ENCODE measurements at regions not wholly inside any gene's neighbourhood (a gene's known extent, or its start where the extent isn't known, plus 50 kb on each side); places are given as distances from the start of the nearest gene placed in this dataset.
"Not testable (repeated sequence)": the region's sequence is repeated elsewhere in the genome, so short reads cannot be mapped to it uniquely, and the experiment has no call there.

- not testable (repeated sequence) for H3K14ac ChIP-seq (ENCODE audit: low read length)
Observed at GRCh38 chr5:85587806-85588205, 1029.9 kb upstream of the COX7C start.

GRCh38 chr5:85588268-85588667 is 1029.5 kb upstream of the COX7C start:
- not testable (repeated sequence) for H3K23ac ChIP-seq (ENCODE audit: low read depth, low read length, poor library complexity); H3K9me3 ChIP-seq (replicated peaks in 1 of 2; ENCODE audit: control insufficient read depth in 2 of 2, insufficient read depth in 1 of 2, low read depth in 1 of 2, low read length in 2 of 2); H2AFZ ChIP-seq (ENCODE audit: low read length); H3K4me3 ChIP-seq (ENCODE audit: low read length in 2 of 2); H3K4me2 ChIP-seq (ENCODE audit: insufficient read depth, low read length, poor library complexity, severe bottlenecking); H3K14ac ChIP-seq (ENCODE audit: low read length); H3K18ac ChIP-seq (ENCODE audit: low read length); H2BK12ac ChIP-seq (ENCODE audit: low read length); H3K36me3 ChIP-seq (replicated peaks in 1 of 2; ENCODE audit: control insufficient read depth in 2 of 2, insufficient read depth in 2 of 2, low read length in 2 of 2); H3K27ac ChIP-seq (replicated peaks; ENCODE audit: low read length); H3K4ac ChIP-seq (ENCODE audit: low read length); H3K27me3 ChIP-seq (ENCODE audit: control insufficient read depth in 3 of 3, insufficient read depth in 3 of 3, low read depth in 1 of 3, low read length in 3 of 3); DNase-seq (ENCODE audit: low spot score); H3K79me1 ChIP-seq (ENCODE audit: low read depth, low read length); H4K8ac ChIP-seq (ENCODE audit: low read depth, low read length); H3K4me1 ChIP-seq (ENCODE audit: control insufficient read depth in 2 of 2, insufficient read depth in 1 of 2, low read depth in 1 of 2, low read length in 2 of 2); H4K91ac ChIP-seq (ENCODE audit: low read depth, low read length, poor library complexity); H3K9ac ChIP-seq (ENCODE audit: low read depth, low read length, poor library complexity); H2BK15ac ChIP-seq (ENCODE audit: low read length); H2BK5ac ChIP-seq (ENCODE audit: low read length); H2BK120ac ChIP-seq (ENCODE audit: low read depth, low read length); H2AK5ac ChIP-seq (ENCODE audit: low read depth, low read length)
- WGBS, 2 donors (ENCODE audit: extremely low coverage in 2 of 2, insufficient read length in 2 of 2, insufficient replicate concordance in 1 of 2), result no CpG with 5 or more reads among the region's 3 CpGs

More at GRCh38 chr5:85587806-85588205, 1029.9 kb upstream of the COX7C start:
- no CpG with 5 or more reads among the region's 6 CpGs for WGBS, 2 donors (ENCODE audit: extremely low coverage in 2 of 2, insufficient read length in 2 of 2, insufficient replicate concordance in 1 of 2)
- H3K4me2 ChIP-seq (ENCODE audit: insufficient read depth, low read length, poor library complexity, severe bottlenecking); H3K36me3 ChIP-seq (replicated peaks in 1 of 2; ENCODE audit: control insufficient read depth in 2 of 2, insufficient read depth in 2 of 2, low read length in 2 of 2); DNase-seq (ENCODE audit: low spot score); H3K4ac ChIP-seq (ENCODE audit: low read length); H2BK120ac ChIP-seq (ENCODE audit: low read depth, low read length); H4K91ac ChIP-seq (ENCODE audit: low read depth, low read length, poor library complexity); H2AFZ ChIP-seq (ENCODE audit: low read length); H3K9ac ChIP-seq (ENCODE audit: low read depth, low read length, poor library complexity); H2BK5ac ChIP-seq (ENCODE audit: low read length); H3K23ac ChIP-seq (ENCODE audit: low read depth, low read length, poor library complexity); H3K4me3 ChIP-seq (ENCODE audit: low read length in 2 of 2); H3K4me1 ChIP-seq (ENCODE audit: control insufficient read depth in 2 of 2, insufficient read depth in 1 of 2, low read depth in 1 of 2, low read length in 2 of 2); H3K18ac ChIP-seq (ENCODE audit: low read length); H3K27ac ChIP-seq (replicated peaks; ENCODE audit: low read length); H2AK5ac ChIP-seq (ENCODE audit: low read depth, low read length); H4K8ac ChIP-seq (ENCODE audit: low read depth, low read length); H2BK15ac ChIP-seq (ENCODE audit: low read length); H2BK12ac ChIP-seq (ENCODE audit: low read length); H3K27me3 ChIP-seq (ENCODE audit: control insufficient read depth in 3 of 3, insufficient read depth in 3 of 3, low read depth in 1 of 3, low read length in 3 of 3); H3K79me1 ChIP-seq (ENCODE audit: low read depth, low read length); H3K9me3 ChIP-seq (replicated peaks in 1 of 2; ENCODE audit: control insufficient read depth in 2 of 2, insufficient read depth in 1 of 2, low read depth in 1 of 2, low read length in 2 of 2): not testable (repeated sequence)

GRCh38 chr5:85590764-85591163 is 1027.0 kb upstream of the COX7C start:
- Histone ChIP-seq H4K8ac (ENCODE audit: low read depth, low read length) (no peak overlapping the region), H2BK120ac (ENCODE audit: low read depth, low read length) (no peak overlapping the region)

GRCh38 chr5:85591311-85591710 is 1026.4 kb upstream of the COX7C start:
- Histone ChIP-seq H3K36me3 (replicated peaks in 1 of 2; ENCODE audit: control insufficient read depth in 2 of 2, insufficient read depth in 2 of 2, low read length in 2 of 2) (no peaks in the 10 kb centered on the region), H3K27me3 (ENCODE audit: control insufficient read depth in 3 of 3, insufficient read depth in 3 of 3, low read depth in 1 of 3, low read length in 3 of 3) (no peaks in the 10 kb centered on the region), H2BK15ac (ENCODE audit: low read length) (no peak overlapping the region), H2AFZ (ENCODE audit: low read length) (no peak overlapping the region), H4K8ac (ENCODE audit: low read depth, low read length) (no peak overlapping the region), H2BK5ac (ENCODE audit: low read length) (no peak overlapping the region), H3K79me1 (ENCODE audit: low read depth, low read length) (no peaks in the 10 kb centered on the region), H3K9me3 (replicated peaks in 1 of 2; ENCODE audit: control insufficient read depth in 2 of 2, insufficient read depth in 1 of 2, low read depth in 1 of 2, low read length in 2 of 2) (no peaks in the 10 kb centered on the region), H3K9ac (ENCODE audit: low read depth, low read length, poor library complexity) (no peak overlapping the region), H3K23ac (ENCODE audit: low read depth, low read length, poor library complexity) (no peak overlapping the region), H3K4me1 (ENCODE audit: control insufficient read depth in 2 of 2, insufficient read depth in 1 of 2, low read depth in 1 of 2, low read length in 2 of 2) (peaks cover 0 to 2% of the 10 kb centered on the region in 2 donors), H2AK5ac (ENCODE audit: low read depth, low read length) (no peak overlapping the region), H3K27ac (replicated peaks; ENCODE audit: low read length) (no peak overlapping the region), H2BK12ac (ENCODE audit: low read length) (no peak overlapping the region), H3K4me2 (ENCODE audit: insufficient read depth, low read length, poor library complexity, severe bottlenecking) (no peak overlapping the region), H3K4me3 (ENCODE audit: low read length in 2 of 2) (no peak overlapping the region), H2BK120ac (ENCODE audit: low read depth, low read length) (no peak overlapping the region), H3K4ac (ENCODE audit: low read length) (no peak overlapping the region), H3K18ac (ENCODE audit: low read length) (no peak overlapping the region), H3K14ac (ENCODE audit: low read length) (no peak overlapping the region), H4K91ac (ENCODE audit: low read depth, low read length, poor library complexity) (no peak overlapping the region)
- DNase-seq (ENCODE audit: low spot score), result no peak
- WGBS, 2 donors (ENCODE audit: extremely low coverage in 2 of 2, insufficient read length in 2 of 2, insufficient replicate concordance in 1 of 2), result no CpG with 5 or more reads among the region's 3 CpGs

More at GRCh38 chr5:85590764-85591163, 1027.0 kb upstream of the COX7C start:
- Histone ChIP-seq H3K23ac (ENCODE audit: low read depth, low read length, poor library complexity) (no peak overlapping the region), H3K36me3 (replicated peaks in 1 of 2; ENCODE audit: control insufficient read depth in 2 of 2, insufficient read depth in 2 of 2, low read length in 2 of 2) (no peaks in the 10 kb centered on the region), H3K79me1 (ENCODE audit: low read depth, low read length) (no peaks in the 10 kb centered on the region), H2AK5ac (ENCODE audit: low read depth, low read length) (no peak overlapping the region), H3K4me3 (ENCODE audit: low read length in 2 of 2) (no peak overlapping the region), H3K4me1 (ENCODE audit: control insufficient read depth in 2 of 2, insufficient read depth in 1 of 2, low read depth in 1 of 2, low read length in 2 of 2) (peaks cover 0 to 2% of the 10 kb centered on the region in 2 donors), H3K18ac (ENCODE audit: low read length) (no peak overlapping the region), H2BK12ac (ENCODE audit: low read length) (no peak overlapping the region), H3K27ac (replicated peaks; ENCODE audit: low read length) (no peak overlapping the region), H3K14ac (ENCODE audit: low read length) (no peak overlapping the region), H3K9ac (ENCODE audit: low read depth, low read length, poor library complexity) (no peak overlapping the region), H3K4me2 (ENCODE audit: insufficient read depth, low read length, poor library complexity, severe bottlenecking) (no peak overlapping the region), H2BK5ac (ENCODE audit: low read length) (no peak overlapping the region), H3K9me3 (replicated peaks in 1 of 2; ENCODE audit: control insufficient read depth in 2 of 2, insufficient read depth in 1 of 2, low read depth in 1 of 2, low read length in 2 of 2) (no peaks in the 10 kb centered on the region), H3K4ac (ENCODE audit: low read length) (no peak overlapping the region), H2BK15ac (ENCODE audit: low read length) (no peak overlapping the region), H2AFZ (ENCODE audit: low read length) (no peak overlapping the region), H4K91ac (ENCODE audit: low read depth, low read length, poor library complexity) (no peak overlapping the region), H3K27me3 (ENCODE audit: control insufficient read depth in 3 of 3, insufficient read depth in 3 of 3, low read depth in 1 of 3, low read length in 3 of 3) (no peaks in the 10 kb centered on the region)
- WGBS, 2 donors (ENCODE audit: extremely low coverage in 2 of 2, insufficient read length in 2 of 2, insufficient replicate concordance in 1 of 2), result no CpG with 5 or more reads among the region's 2 CpGs
- no peak for DNase-seq (ENCODE audit: low spot score)

All from neuronal stem cell (in vitro differentiated cells).